ENCODE measurements at regions not wholly inside any gene's neighbourhood (a gene's known extent, or its start where the extent isn't known, plus 50 kb on each side); places are given as distances from the start of the nearest gene placed in this dataset.

GRCh38 chr1:190599670-190600069 is 122.0 kb upstream of the BRINP3 start:
- TF ChIP-seq CTCF (optimal IDR thresholded peaks at IDR 0.05 in 1 of 3, IDR thresholded peaks at IDR 0.05 in 1 of 3, conservative IDR thresholded peaks at IDR 0.05 in 1 of 3; ENCODE audit: extremely low read depth in 1 of 3, insufficient read depth in 2 of 3, low read length in 3 of 3): no peak
- no peak for TF ChIP-seq EZH2 (IDR thresholded peaks at IDR 0.05; ENCODE audit: low read length)

Measured in keratinocyte (primary cell).